ENCODE measurements at regions not wholly inside any gene's neighbourhood (a gene's known extent, or its start where the extent isn't known, plus 50 kb on each side); places are given as distances from the start of the nearest gene placed in this dataset.

DNA sequence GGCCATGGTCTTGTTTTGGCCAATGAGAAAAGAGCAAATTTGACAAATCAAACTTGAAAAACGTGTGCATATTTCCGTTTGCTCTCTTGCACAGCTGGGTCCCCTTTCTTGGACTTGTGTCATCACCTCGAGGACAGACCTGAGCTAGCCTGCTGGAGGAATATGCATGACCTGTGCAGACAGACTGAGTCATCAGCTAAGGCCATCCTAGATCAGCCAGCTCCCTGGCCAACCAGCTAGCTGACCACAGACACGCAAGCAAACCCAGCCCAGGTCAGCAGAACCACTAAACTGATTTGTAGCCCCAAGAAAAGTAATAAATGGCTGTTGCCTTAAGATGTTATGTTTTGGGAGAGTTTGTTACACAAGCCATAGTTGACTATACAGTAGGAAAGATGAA lies 61.3 kb upstream of the PAX3 start:
- H3K27ac ChIP-seq (ENCODE audit: extremely low read length, insufficient read depth, low read length): no peak overlapping the region

More for the DNA sequence above, 61.3 kb upstream of the PAX3 start:
- FAIRE-seq: no peak
- POLR2A ChIA-PET: no interaction called here
- no peak for DNase-seq (ENCODE audit: low spot score)
- H3K4me3 ChIP-seq (replicated peaks in 1 of 3; ENCODE audit: insufficient read depth in 1 of 3, low read depth in 2 of 3, low read length in 3 of 3): no peak overlapping the region
- intact Hi-C loops (cut with micrococcal nuclease; ENCODE audit: unreplicated experiment) (no loop called here), in situ Hi-C loops (cut with HindIII; ENCODE audit: extremely low pct_ligation_motif_present, low pct_unique_long_range_greater_than_20kb) (no loop called here)
- no peaks in the 10 kb centered on the region for H3K36me3 ChIP-seq (replicated peaks in 1 of 2; ENCODE audit: control insufficient read depth in 1 of 2, insufficient read depth in 2 of 2, low read length in 2 of 2)
- H3K27me3 ChIP-seq (ENCODE audit: control insufficient read depth in 1 of 2, insufficient read depth in 2 of 2, low read length in 2 of 2): no peaks in the 10 kb centered on the region
- BruUV-seq (replicated peaks): no TSS peak
- no peak overlapping the region for H3K4me2 ChIP-seq (ENCODE audit: low read depth, low read length)
- H4K20me1 ChIP-seq (ENCODE audit: insufficient read depth, low read length): no peaks in the 10 kb centered on the region
- no peak overlapping the region for H3K9ac ChIP-seq (ENCODE audit: insufficient read depth, low read depth, low read length)
- no peak for ATAC-seq
- H3K4me1 ChIP-seq (ENCODE audit: insufficient read depth, low read length): no peaks in the 10 kb centered on the region
- WGBS (ENCODE audit: low lambda C conversion rate): 5% methylated on average over 4 of the region's 4 CpGs
- CTCF ChIA-PET (ENCODE audit: low intra/inter-chr PET ratio, low total read pairs): no interaction called here
- TF ChIP-seq PTBP1 (IDR thresholded peaks at IDR 0.05; ENCODE audit: low read depth, low read length, poor library complexity, severe bottlenecking): no peak
- no peak for TF ChIP-seq TCF7L2 (IDR thresholded peaks at IDR 0.05; ENCODE audit: low read depth, low read length)
- no peak for TF ChIP-seq ISX (CRISPR knock-in tag; conservative IDR thresholded peaks at IDR 0.05)
- TF ChIP-seq, protein P1, sequence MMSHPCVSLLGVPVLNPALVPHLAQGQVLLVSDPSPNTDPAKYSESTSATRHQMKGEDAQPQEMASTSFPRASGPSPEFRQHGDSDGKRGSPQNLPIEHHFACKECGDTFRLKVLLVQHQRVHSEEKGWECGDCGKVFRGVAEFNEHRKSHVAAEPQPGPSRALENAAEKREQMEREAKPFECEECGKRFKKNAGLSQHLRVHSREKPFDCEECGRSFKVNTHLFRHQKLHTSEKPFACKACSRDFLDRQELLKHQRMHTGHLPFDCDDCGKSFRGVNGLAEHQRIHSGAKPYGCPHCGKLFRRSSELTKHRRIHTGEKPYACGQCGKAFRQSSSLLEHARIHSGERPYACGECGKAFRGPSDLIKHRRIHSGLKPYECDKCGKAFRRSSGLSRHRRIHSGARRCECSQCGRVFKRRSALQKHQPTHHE (CRISPR knock-in tag; IDR thresholded peaks at IDR 0.05; ENCODE audit: borderline replicate concordance): no peak
- TF ChIP-seq ZNF577 (CRISPR knock-in tag; IDR thresholded peaks at IDR 0.05; ENCODE audit: borderline replicate concordance, low read depth): no peak
- TF ChIP-seq, protein P2, sequence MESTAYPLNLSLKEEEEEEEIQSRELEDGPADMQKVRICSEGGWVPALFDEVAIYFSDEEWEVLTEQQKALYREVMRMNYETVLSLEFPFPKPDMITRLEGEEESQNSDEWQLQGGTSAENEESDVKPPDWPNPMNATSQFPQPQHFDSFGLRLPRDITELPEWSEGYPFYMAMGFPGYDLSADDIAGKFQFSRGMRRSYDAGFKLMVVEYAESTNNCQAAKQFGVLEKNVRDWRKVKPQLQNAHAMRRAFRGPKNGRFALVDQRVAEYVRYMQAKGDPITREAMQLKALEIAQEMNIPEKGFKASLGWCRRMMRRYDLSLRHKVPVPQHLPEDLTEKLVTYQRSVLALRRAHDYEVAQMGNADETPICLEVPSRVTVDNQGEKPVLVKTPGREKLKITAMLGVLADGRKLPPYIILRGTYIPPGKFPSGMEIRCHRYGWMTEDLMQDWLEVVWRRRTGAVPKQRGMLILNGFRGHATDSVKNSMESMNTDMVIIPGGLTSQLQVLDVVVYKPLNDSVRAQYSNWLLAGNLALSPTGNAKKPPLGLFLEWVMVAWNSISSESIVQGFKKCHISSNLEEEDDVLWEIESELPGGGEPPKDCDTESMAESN (CRISPR knock-in tag; conservative IDR thresholded peaks at IDR 0.05): no peak
- no peak for TF ChIP-seq ZNF260 (CRISPR knock-in tag; IDR thresholded peaks at IDR 0.05; ENCODE audit: borderline replicate concordance, low read depth)
- no peak for TF ChIP-seq MTF1 (CRISPR knock-in tag; IDR thresholded peaks at IDR 0.05)
- TF ChIP-seq CENPT (CRISPR knock-in tag; IDR thresholded peaks at IDR 0.05; ENCODE audit: low read depth): no peak
- no peak for TF ChIP-seq RNF2 (conservative IDR thresholded peaks at IDR 0.05; ENCODE audit: low read depth)
- TF ChIP-seq SOX6 (IDR thresholded peaks at IDR 0.05): no peak
- TF ChIP-seq SOX6 (CRISPR knock-in tag; IDR thresholded peaks at IDR 0.05): no peak
- TF ChIP-seq ZNF570 (CRISPR knock-in tag; IDR thresholded peaks at IDR 0.05; ENCODE audit: borderline replicate concordance): no peak
- TF ChIP-seq NFIB (CRISPR knock-in tag; IDR thresholded peaks at IDR 0.05; ENCODE audit: borderline replicate concordance): no peak
- no peak for TF ChIP-seq ZNF329 (CRISPR knock-in tag; IDR thresholded peaks at IDR 0.05; ENCODE audit: low read depth)
- H3K9me3 ChIP-seq (ENCODE audit: low read length): no peaks in the 10 kb centered on the region
- no peaks in the 10 kb centered on the region for H3K79me2 ChIP-seq (ENCODE audit: insufficient read depth, low read length)
- no peak overlapping the region for H2AFZ ChIP-seq (ENCODE audit: low read length)
